COLO668 (cell line): ENCODE measurements at regions not wholly inside any gene's neighbourhood (a gene's known extent, or its start where the extent isn't known, plus 50 kb on each side); places are given as distances from the start of the nearest gene placed in this dataset.

Source experiments
- DNase-seq: peaks from one replicate; lab custom pipeline; 2025; ENCODE audit not compliant: unreplicated experiment; lab: John Stamatoyannopoulos, UW

DNA sequence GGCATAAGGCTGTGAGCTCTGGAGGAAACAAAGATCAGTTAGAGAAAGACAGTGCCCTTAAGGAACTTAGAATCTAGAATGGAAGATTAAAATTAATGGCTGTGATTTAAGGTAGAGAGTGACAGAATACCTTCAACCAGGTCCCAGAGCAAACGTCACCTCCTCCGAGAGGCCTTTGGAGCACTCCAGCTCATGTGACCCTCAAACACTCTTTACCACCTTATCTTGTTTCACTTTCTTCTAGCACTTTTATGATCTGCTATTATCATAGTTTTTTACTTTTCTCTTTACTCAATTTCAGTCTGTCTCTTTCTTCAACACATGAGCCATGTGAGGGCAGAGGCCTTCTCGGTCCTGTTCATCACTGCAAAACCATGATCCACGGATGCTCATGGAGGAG is 187.0 kb downstream of the SMIM20 start:
- DNase-seq: no peak

DNA sequence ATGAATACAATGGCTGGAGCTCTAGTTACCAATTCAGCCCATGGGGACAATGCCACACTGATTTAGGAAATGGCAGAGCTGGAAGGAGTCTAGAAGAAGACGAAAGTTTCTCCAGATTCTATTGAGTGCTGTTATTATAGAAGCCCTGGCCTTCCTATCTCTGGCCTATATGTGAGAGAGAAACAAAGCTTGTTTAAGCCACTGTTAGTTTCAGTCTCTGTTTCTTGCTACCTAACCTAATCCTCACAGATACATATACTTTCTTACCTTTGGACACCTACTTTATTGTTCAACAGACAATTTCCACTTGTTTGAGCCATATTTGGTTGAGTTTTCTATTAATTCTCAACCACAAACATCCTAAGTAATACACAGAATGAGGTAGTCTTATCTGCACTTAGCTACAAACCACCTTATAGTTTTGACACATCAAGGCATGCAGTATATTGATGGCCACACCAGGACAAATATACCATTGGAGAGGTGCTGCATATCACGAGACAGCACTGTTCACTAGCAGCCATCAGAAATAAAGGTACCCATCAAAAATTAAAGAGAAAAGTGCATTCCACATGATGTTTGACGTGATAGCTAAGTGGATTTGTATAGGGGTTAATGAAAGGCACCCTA is 190.2 kb downstream of the SMIM20 start:
- no peak for DNase-seq

DNA sequence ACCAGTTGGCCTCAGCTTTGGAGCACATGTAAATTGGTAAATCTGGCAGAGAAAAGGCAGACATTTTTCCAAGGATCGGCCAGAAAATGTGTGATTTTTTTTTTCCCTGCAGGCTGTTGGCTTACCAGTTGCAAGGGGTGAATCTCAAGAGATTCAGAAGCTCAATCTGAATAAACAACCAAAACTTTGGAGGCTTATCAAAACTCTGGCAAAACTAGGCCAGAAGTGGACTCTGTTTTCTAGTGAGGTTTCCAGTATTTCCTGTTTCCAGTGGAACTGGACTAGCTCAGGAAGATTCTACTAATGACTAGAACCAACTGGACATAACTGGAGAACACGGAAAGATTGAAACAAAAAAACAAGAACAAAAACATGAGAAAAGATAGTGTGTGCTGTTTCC is 191.3 kb downstream of the SMIM20 start:
- no peak for DNase-seq

DNA sequence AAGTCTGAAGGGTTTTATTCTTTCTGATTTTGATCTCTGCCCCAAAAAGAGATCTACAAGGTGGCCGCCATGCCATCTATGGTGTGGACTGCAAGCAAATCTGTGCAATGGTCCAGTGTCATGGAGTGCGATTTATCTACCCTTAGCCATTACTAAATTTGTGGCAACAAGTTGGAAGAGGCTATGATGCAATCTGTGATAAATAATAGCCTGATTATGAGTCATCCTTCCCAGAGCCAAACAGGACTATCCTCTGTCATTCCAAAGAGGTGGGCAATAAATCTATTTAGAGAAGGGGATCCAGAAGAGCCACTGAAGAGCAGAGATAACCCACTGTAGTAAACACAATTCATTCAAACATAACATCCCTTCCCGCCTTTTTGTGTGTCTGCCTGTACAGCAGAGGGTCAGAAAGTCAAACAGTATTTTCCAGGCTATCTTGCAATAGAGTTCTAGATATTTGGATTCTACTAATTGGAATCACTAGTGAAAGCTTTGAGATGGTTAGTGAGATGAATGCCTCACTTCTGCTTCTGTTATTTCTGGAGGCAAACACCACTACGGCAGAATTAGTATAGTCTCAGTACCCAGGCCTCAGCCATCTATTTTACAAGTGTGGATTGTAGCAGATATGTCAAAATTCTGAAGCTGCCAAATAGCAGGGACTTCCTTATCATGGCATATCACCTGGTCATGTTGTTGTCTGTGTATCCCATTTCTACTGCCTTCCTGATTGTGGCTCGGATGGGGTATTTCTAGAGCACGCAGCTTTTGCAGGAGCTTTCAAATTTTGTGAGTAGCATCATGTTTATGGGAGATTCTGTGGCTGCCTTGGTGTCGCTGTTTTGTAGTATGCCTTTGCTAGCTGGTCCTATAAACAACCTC is 192.0 kb downstream of the SMIM20 start:
- DNase-seq: no peak

DNA sequence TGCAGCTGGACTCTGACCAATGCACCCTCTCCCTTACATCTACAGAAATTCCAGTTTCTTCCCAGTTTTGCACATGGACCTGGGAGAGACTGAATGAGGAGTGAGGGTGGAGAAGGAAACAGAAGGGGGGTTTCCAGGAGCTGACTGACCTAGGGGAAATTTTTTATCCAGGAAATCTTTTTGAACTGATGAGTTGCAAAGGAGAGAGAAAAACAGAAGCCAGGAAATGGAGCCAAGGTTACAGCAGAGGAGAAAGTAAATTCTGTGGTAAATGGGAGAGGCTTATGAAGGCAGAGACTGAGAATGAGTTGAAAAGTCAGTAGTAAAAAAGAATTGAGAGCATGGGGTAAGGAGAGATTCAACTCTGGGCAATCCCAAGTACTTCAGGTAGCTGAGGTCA is 192.8 kb downstream of the SMIM20 start:
- DNase-seq: no peak

DNA sequence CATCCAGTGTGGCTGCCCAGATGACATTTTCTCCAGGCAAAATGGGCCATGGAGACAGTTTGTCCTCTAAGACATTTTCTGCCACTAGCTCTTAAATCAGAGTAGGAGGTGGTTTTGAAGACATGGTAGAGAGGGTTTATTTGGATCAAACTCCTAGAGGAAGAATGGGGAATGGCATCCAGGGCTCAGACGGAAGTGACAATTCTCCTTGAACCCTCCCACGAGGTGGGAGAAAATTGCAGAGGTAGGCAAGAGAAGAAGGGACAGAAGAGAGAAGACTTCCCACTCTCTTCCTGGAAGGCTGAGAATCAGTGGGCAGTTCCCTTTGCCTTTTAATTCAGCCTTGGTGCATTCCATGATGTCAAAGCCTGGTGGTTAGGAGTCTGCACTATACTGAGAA is 194.0 kb downstream of the SMIM20 start:
- DNase-seq: no peak

DNA sequence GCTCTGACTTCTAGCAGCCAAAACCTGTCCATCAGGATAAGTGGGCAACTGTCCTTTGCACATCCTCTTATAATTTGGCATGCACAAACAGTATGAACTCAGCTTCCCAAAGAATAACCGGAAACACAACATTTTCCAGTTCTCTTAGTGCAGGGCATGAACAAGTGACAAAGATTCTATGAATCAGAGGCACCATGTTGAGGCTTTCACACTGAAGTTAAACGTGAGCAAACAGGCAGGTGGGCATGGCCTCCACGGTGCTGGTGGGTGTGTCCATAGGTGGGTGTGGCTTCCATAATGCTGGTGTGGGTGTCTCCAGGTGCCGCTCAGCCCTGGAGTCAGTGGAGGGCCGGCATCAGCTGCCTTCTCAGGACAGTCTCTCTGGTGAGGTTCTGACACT is 196.5 kb downstream of the SMIM20 start:
- DNase-seq: no peak

DNA sequence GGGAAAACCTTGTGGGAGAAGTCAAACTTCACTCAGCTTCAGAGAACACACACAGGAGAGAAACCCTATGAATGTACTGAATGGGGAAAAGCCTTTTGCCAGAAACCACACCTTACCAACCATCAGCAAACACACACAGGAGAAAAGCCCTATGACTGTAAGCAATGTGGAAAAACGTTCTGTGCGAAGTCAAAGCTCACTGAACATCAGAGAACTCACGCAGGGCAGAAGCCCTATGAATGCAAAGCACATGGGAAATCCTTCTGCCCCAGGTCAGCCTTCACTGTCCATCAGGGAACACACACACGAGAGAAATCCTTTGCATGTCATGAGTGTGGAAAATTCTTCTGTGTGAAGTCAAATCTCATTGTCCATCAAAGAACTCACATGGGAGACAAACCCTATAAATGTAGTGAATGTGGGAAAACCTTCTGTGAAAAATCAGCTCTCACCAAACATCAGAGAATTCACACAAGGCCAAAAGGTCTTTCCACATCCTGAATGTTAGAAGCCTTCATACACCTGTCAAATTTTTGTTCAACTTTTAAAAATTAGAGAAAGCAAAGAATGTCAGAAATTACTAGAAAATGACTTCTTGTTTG is 199.4 kb downstream of the SMIM20 start:
- no peak for DNase-seq

DNA sequence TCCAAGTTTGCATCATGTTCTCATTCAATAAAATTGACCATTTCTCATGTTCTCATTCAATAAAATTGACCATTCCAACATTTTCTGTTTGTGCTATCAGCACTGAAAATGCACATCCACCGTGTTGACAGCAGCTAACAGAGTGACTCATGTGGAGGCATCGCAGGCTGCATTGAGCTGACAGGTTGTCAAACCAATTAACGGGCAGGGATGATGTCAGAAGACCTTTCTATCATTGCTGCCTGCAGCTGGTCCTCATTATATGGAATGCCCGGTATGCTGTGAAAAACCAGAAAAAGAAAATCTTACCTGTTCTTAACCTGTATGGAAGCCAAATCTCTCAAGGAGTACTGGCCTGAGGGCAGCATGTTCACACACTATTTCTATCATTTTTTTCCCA is 202.0 kb downstream of the SMIM20 start:
- no peak for DNase-seq

DNA sequence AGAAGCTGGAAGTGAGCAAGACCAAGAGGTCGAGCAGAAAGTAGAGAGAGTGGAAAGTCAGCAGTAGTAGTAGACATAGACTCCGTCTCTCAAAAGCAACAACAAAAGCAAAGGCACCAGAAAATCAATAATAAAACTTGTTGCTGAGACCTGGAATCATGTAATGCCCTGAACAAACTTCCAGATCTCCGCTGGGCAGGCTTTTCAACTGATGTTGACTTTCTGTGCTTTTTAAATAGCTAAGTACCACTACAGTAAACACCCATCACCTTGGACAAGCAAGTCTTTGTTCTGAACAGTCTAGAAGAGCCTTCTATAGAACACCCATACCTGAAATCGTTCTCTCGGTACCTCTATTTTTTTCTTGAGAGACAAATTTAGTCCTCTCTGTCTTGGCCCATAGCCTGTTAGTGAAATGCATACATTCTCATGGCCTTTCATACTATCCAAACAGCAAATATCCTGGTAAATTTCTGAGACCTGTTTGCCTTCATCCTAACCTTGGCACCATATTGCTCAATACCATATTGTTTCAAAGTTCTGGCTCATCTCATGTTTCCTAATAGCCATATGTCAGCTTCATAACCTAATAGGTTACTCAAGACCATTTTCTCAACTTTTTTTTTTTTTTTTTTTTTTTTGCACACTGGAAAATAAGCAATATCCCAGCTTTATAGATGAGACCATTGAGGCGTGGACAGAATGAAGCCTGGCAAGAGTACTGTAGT is 200.6 kb upstream of the RBPJ start:
- no peak for DNase-seq

DNA sequence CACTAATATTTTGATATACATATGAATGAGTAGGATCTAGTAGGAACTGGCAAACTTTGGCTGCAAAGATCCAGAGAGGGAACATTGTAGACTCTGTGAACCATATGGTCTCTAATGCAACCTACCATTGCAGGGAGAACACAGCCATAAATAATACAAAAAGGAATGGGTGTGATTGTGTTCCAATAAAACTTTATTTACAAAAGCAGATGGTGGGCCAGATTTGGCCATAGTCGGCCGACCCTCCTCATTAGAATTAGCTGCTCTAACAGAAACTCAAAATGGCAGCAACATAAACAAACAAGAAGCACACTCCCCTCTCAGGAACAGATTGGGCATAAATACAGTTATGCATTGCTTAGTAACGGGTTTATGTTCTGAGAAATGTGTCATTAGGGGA is 198.1 kb upstream of the RBPJ start:
- DNase-seq: no peak

DNA sequence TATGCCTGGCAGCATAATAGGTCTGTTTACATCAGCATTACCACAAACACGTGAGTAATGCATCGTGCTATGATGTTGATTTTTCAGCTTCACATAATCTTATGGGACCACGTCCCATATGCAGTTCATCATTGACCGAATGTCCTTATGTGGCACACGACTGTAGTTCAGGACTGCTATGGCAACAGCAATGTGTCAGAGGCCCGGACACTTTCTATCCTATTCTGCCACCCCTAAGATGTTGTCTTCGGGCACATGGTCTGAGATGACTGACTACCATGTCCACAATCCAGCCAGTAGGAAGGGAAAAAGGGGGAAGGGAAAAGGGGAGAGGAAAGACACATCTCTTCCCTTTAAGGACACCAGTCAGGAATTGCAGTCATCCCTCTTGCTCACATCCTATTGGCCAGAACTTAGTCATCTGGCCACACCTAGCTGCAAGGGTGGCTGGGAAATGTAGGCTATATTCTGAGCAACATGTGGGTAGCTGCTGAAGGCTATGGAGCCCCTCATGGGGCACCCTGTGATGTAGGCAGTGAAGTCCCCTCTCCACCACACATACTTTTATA is 196.0 kb upstream of the RBPJ start:
- no peak for DNase-seq

DNA sequence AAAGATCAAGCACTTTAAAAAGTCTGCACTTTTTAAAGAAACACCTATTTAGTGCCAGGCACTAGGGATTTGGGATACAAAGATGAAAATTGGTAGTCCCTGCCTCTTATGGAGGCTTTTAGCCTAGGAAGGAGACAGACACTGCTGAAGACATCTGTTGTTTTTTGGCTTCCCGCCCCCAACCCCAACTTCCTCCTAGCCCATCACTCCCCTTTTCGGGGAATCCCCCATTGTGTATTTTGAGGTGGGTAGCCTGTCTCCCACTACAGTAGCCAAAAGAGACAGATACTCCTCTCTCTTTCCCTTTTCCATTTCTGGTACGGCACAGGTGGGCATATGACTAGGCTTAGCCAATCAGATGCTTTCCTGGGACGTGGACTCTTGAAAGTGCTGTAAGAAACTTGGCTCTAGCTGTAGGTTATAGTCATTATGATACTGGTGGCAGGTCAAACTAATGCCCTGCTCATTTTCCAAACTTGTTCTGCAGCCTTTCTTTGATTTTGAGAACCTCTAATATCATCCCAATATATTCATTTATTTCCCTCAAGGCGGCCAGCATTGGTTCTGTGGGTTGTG is 194.6 kb upstream of the RBPJ start:
- DNase-seq: no peak

DNA sequence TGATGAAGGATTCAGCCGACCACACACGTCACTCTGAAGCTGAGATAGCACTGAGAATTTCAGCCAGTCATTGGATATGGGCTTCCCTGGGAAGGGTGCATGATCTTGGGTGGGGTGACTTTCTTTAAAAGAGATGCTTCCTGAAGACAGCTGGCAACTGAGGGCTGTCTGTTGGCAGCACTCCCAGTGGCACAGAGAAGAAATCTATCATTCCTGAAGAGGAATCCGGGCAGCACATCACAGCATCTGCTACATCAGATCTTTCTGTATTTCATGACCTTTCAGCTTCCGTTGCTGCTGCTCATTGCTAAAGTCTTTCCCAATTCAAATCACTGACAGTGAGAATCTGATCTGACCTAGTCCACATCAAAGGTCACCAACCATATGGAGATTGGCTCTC is 193.8 kb upstream of the RBPJ start:
- DNase-seq: no peak

DNA sequence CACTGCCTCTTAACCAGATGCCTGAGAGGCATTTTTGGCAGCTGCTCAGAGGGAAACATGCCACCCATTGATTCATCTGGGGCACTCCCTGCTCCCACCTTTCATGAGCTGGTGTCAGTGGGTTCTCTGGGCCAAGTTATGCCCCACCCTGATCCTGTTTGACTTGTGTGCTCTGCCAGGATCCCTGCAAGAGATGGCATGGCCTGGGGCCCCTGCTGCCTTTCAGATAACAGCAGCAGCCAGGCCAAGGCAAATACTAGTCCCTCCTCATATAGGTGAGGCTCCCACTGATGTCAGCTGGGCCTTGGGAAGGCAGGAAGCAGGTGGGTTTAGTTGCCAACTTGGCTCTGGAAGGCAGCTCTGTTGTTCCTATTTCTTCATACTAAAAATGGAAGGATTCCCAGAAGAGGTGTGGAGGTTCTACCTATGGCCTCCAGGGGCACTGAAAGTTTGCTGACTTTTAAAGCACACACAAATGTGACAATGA is 192.9 kb upstream of the RBPJ start:
- DNase-seq: no peak

DNA sequence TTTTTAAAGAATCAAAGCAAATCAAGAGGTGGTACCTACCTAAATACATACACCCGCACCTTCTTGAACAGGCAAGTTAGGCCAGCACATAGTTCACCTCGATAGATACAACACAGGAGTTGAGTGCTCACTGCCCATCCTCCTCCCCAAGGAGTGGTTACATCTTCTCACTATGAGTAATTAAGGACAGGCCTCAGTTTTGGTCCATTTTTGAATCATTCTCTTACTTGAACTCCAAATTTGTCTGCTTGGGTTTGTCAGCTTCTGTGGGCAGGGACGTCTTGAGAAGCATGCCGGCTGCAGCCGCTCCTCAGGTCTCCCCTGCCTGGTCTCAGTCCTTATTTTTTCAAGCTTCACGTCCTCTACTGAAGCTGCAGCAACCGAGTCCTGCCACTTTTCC is 190.6 kb upstream of the RBPJ start:
- DNase-seq: no peak

DNA sequence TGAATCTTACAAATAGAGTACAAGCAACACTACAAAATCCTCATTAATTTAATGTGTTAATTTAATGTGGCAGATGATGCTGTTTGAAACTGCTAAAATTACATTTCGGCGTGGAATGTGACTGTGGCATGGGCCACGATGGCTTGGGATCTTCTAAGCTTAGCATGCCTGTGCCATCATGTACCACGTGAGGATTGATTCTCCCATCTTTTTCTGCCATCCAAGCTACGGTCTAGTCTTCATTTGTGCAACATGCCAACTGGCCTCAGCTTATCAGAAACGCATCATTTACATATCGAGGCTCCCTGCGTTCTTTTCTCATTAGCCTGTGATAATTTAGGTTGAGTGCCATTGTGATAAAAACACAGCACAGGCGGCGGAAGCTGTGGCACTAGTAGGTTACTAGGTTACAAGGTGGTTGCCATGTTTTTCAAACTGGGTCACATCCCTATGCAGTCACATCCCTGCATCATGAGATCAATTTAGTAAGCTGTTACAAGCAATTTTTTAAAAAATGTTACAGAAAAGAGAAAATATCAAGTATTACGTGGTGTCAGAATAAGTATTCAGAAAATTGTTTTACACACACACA is 189.9 kb upstream of the RBPJ start:
- DNase-seq: no peak

DNA sequence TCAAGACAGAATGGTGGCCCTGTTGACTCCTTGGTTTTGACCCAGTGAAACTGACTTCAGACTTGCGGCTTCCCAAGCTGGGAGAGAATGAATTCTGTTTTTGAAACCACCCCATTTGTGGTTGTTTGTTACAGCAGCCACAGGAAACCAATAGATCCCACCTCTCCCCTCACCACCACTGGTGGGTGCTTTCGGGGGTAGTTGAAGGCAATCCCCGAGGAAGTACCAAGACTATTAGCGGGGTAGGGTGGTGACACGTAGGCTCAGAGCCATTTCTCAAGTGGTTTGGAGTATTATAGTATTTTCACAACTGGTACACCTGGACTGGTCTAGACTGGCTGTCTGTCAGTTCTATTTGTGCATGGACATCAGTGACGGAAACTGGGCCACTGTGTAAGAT is 189.1 kb upstream of the RBPJ start:
- DNase-seq: no peak

DNA sequence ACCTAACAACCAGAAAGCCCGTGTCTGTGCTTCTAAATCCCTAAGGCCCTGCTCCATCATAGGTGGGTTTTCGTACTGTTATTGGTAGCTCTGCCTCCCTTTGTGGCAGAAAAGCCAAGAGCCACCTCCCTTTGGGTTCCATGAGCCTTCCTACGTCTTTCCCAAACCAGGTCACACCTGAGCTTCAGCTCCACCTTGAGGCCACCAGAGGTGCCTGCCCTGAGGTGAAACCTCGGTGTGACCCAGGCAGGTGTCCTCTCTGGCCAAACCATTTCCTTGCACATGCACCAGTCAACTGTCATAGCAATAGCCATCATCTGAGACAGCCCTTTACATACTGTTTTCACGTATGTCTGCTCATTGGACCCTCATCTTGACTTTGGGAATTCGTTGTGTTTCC is 188.0 kb upstream of the RBPJ start:
- peak; percentile 13 for DNase-seq

DNA sequence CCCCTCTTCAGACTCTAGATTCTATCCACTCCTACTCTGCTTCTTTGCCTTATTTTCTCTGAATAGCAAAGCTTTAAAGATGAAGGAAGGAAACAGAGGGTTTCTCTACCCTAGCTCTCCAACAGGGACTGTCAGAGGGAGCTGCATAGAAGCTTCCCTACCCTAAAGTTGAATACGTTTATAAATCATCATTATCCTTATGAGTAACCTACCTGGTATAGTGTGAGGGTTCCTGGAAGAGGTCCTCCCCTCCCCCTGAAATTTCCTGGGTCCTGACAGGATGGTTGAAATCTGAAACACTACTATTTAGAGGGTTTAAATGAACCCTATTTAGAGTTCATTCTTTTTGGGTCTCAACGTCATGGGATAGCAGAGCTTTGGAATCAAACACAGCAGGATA is 187.0 kb upstream of the RBPJ start:
- no peak for DNase-seq
